Gastroesophageal sphincter (tissue), 4 donors: ENCODE measurements at regions not wholly inside any gene's neighbourhood (a gene's known extent, or its start where the extent isn't known, plus 50 kb on each side); places are given as distances from the start of the nearest gene placed in this dataset.

Experiments
- ATAC-seq: fragments of 150-250 bp; one replicate; pipeline ENCODE4 v1.9.1; 2016; ENCODE audit warnings: mild to moderate bottlenecking, moderate library complexity
- H3K27ac ChIP-seq, 4 donors: fragments of 200-600 bp; sonication (generic) in 3 of 4; 1 replicate in 3 of 4; 2 replicates in 1 of 4; pipeline ENCODE4 v1.5.1; 2016 to 2019
- H3K27me3 ChIP-seq: fragments of 200-600 bp; sonication (generic); one replicate; pipeline ENCODE4 v1.5.1; 2019
- H3K36me3 ChIP-seq, 2 donors: fragments of 200-600 bp; sonication (generic); one replicate each; pipeline ENCODE4 v1.5.1; 2019; ENCODE audit warnings: control low read depth in 1 of 2
- H3K4me1 ChIP-seq, 3 donors: fragments of 200-600 bp; sonication (generic); 1 replicate in 2 of 3; 2 replicates in 1 of 3; pipeline ENCODE4 v1.5.1; 2016 to 2019; ENCODE audit warnings: control low read depth in 2 of 3
- H3K4me3 ChIP-seq, 2 donors: fragments of 200-600 bp; sonication (generic); one replicate each; pipeline ENCODE4 v1.5.1; 2019; ENCODE audit warnings: mild to moderate bottlenecking in 1 of 2, moderate library complexity in 1 of 2
- H3K9me3 ChIP-seq, 3 donors: fragments of 200-600 bp; sonication (generic); one replicate each; pipeline ENCODE4 v1.5.1; 2017 to 2019; ENCODE audit warnings: control low read depth in 2 of 3
- CTCF ChIP-seq, 4 experiments: fragments of 200-600 bp in 2 of 4; fragments of 450-650 bp in 2 of 4; sonication (generic) in 1 of 4; IDR thresholded peaks; one replicate each; pipeline ENCODE4 v1.5.1; 2017 to 2019; ENCODE audit warnings: antibody characterized with exemption in 4 of 4, mild to moderate bottlenecking in 2 of 4, moderate library complexity in 2 of 4
- EP300 ChIP-seq: sonication (generic); formaldehyde crosslinking; IDR thresholded peaks from one replicate; pipeline ENCODE4 v1.6.1; 2017; ENCODE audit warnings: antibody characterized with exemption, mild to moderate bottlenecking
- POLR2A ChIP-seq, 2 donors: fragments of 450-650 bp; IDR thresholded peaks; one replicate each; pipeline ENCODE4 v1.6.1; 2017; ENCODE audit warnings: antibody characterized with exemption in 2 of 2, mild to moderate bottlenecking in 2 of 2, moderate library complexity in 1 of 2
- POLR2AphosphoS5 ChIP-seq: sonication (generic); formaldehyde crosslinking; IDR thresholded peaks from one replicate; pipeline ENCODE4 v1.6.1; 2017; ENCODE audit warnings: antibody characterized with exemption
- WGBS, 2 donors: methylation state at CpG; one replicate each; pipeline ENCODE4 v1.1.5; 2018; ENCODE audit warnings: low coverage in 1 of 2; 5-methylcytosine and 5-hydroxymethylcytosine counted together

GRCh38 chr19:46911456-46911855 lies 50.7 kb downstream of the ARHGAP35 start:
- H3K9me3 ChIP-seq: no peaks in the 10 kb centered on the region
- H3K4me1 ChIP-seq: peaks cover 3 to 87% (median 24%) of the 10 kb centered on the region in 3 donors
- H3K36me3 ChIP-seq: no peaks in the 10 kb centered on the region
- no peak for ATAC-seq
- TF ChIP-seq POLR2AphosphoS5 (no peak), CTCF (IDR thresholded peaks at IDR 0.05) (no peak), POLR2A (IDR thresholded peaks at IDR 0.05) (no peak), EP300 (no peak)
- no peak overlapping the region for H3K4me3 ChIP-seq
- no peak overlapping the region for H3K27ac ChIP-seq
- no peaks in the 10 kb centered on the region for H3K27me3 ChIP-seq

GRCh38 chr19:46913198-46913851 lies 52.5 kb downstream of the ARHGAP35 start:
- Histone ChIP-seq H3K4me3 (no peak overlapping the region), H3K4me1 (peaks cover 3 to 77% (median 17%) of the 10 kb centered on the region in 3 donors), H3K27ac (peak overlapping the region in 3 of 4 donors; percentile 1 to 25 (median 11)), H3K9me3 (no peaks in the 10 kb centered on the region), H3K27me3 (no peaks in the 10 kb centered on the region), H3K36me3 (no peaks in the 10 kb centered on the region)
- WGBS, 2 donors: 57 to 79% methylated on average over 6 of the region's 6 CpGs
- ATAC-seq: no peak
- TF ChIP-seq EP300 (no peak), POLR2A (IDR thresholded peaks at IDR 0.05) (no peak), CTCF (IDR thresholded peaks at IDR 0.05) (no peak), POLR2AphosphoS5 (no peak)

- Histone ChIP-seq H3K4me3 (no peak overlapping the region), H3K27ac (peak overlapping the region in 3 of 4 donors; percentile 11 to 25 (median 16)), H3K36me3 (peaks cover 0 to 6% of the 10 kb centered on the region in 2 donors), H3K4me1 (peaks cover 3 to 71% (median 17%) of the 10 kb centered on the region in 3 donors), H3K9me3 (no peaks in the 10 kb centered on the region), H3K27me3 (no peaks in the 10 kb centered on the region)
- TF ChIP-seq CTCF (IDR thresholded peaks at IDR 0.05): no peak
- no peak for TF ChIP-seq EP300
- TF ChIP-seq POLR2AphosphoS5: no peak
- no peak for TF ChIP-seq POLR2A (IDR thresholded peaks at IDR 0.05)
- WGBS, 2 donors: 54% methylated on average over 4 of the region's 4 CpGs
- ATAC-seq: no peak
These were observed 53.1 kb downstream of the ARHGAP35 start for GRCh38 chr19:46913852-46914430.

GRCh38 chr19:46915386-46915785 lies 54.6 kb downstream of the ARHGAP35 start:
- TF ChIP-seq CTCF (IDR thresholded peaks at IDR 0.05) (no peak), POLR2AphosphoS5 (no peak), POLR2A (IDR thresholded peaks at IDR 0.05) (no peak), EP300 (no peak)
- Histone ChIP-seq H3K9me3 (no peaks in the 10 kb centered on the region), H3K36me3 (peaks cover 0 to 20% of the 10 kb centered on the region in 2 donors), H3K27me3 (no peaks in the 10 kb centered on the region), H3K4me3 (no peak overlapping the region), H3K27ac (no peak overlapping the region), H3K4me1 (peaks cover 3 to 60% (median 15%) of the 10 kb centered on the region in 3 donors)
- ATAC-seq: no peak
- 50 to 65% methylated on average over 2 of the region's 2 CpGs for WGBS, 2 donors

GRCh38 chr19:46917002-46917401 lies 56.2 kb downstream of the ARHGAP35 start:
- 23 to 32% methylated on average over 1 of the region's 5 CpGs for WGBS, 2 donors
- Histone ChIP-seq H3K9me3 (no peaks in the 10 kb centered on the region), H3K36me3 (peaks cover 0 to 37% of the 10 kb centered on the region in 2 donors), H3K27ac (no peak overlapping the region), H3K27me3 (no peaks in the 10 kb centered on the region), H3K4me1 (peaks cover 3 to 54% (median 15%) of the 10 kb centered on the region in 3 donors), H3K4me3 (no peak overlapping the region)
- no peak for ATAC-seq
- TF ChIP-seq POLR2AphosphoS5: no peak
- TF ChIP-seq CTCF (IDR thresholded peaks at IDR 0.05): no peak
- no peak for TF ChIP-seq POLR2A (IDR thresholded peaks at IDR 0.05)
- TF ChIP-seq EP300: no peak
